HepG2 (cell line): ENCODE measurements at regions not wholly inside any gene's neighbourhood (a gene's known extent, or its start where the extent isn't known, plus 50 kb on each side); places are given as distances from the start of the nearest gene placed in this dataset.

Experiments
- ATAC-seq: fragments of 200-7000 bp; cut with Tn5 transposase; 3 replicates; pipeline ENCODE4 v1.9.1; 2020; ENCODE audit warnings: mild to moderate bottlenecking, moderate library complexity
- BruUV-seq: library from RNA; stranded (reverse); fragments of 400-500 nt; replicated peaks from 2 replicates; lab custom pipeline; 2021; lab: Mats Ljungman, UMichigan
- CTCF ChIA-PET: fragments of 300-600 bp; formaldehyde crosslinking; extraction: SDS; loops from one replicate; lab custom pipeline; 2021; ENCODE audit warnings: low total read pairs, inconsistent platforms, low intra/inter-chr PET ratio; lab: Yijun Ruan, JAX
- POLR2A ChIA-PET: fragments of 350-600 bp; sonication (Branson Sonifier 250); formaldehyde crosslinking; loops from one replicate; lab custom pipeline; 2020; ENCODE audit warnings: antibody characterized with exemption, inconsistent platforms; lab: Yijun Ruan, JAX
- DNase-seq: peaks from one replicate; pipeline ENCODE4 v3.0.0-alpha.2; 2015; ENCODE audit warnings: low spot score
- FAIRE-seq: peaks from 3 replicates; lab custom pipeline; 2011; peaks lifted over from hg19 to GRCh38; lab: Jason Lieb, UNC
- H2AFZ ChIP-seq: one replicate; pipeline ENCODE4 v1.6.1; 2011; ENCODE audit warnings: low read length, inconsistent platforms
- H3K27ac ChIP-seq: fragments of 300-600 bp; 3 replicates; pipeline ENCODE4 v1.8.0; 2011; ENCODE audit warnings: mixed run types, mild to moderate bottlenecking, mixed read lengths, low read length, inconsistent platforms; ENCODE audit not compliant: insufficient read depth; ENCODE audit errors: extremely low read length
- H3K27me3 ChIP-seq, 2 experiments: fragments of 200-600 bp in 1 of 2; 2 replicates in 1 of 2; 3 replicates in 1 of 2; pipeline versions ENCODE4 v1.6.0 to v1.8.0; 2011; ENCODE audit warnings: low read length in 2 of 2, mild to moderate bottlenecking in 2 of 2, moderate library complexity in 2 of 2, inconsistent platforms in 1 of 2; ENCODE audit not compliant: insufficient read depth in 2 of 2, control insufficient read depth in 1 of 2
- H3K36me3 ChIP-seq, 2 experiments: fragments of 200-600 bp in 1 of 2; replicated peaks in 1 of 2; 2 replicates in 1 of 2; 3 replicates in 1 of 2; pipeline versions ENCODE4 v1.5.1 to v1.8.0; 2011; ENCODE audit warnings: low read length in 2 of 2, inconsistent platforms in 1 of 2; ENCODE audit not compliant: insufficient read depth in 2 of 2, control insufficient read depth in 1 of 2
- H3K4me1 ChIP-seq: 2 replicates; pipeline ENCODE4 v1.5.1; 2012; ENCODE audit warnings: low read length, inconsistent platforms; ENCODE audit not compliant: insufficient read depth
- H3K4me2 ChIP-seq: 2 replicates; pipeline ENCODE4 v1.6.0; 2011; ENCODE audit warnings: low read depth, low read length, inconsistent platforms
- H3K4me3 ChIP-seq, 3 experiments: fragments of 200-600 bp in 1 of 3; sonication (generic), shearing (Covaris generic) in 1 of 3; replicated peaks in 1 of 3; 2 replicates each; pipeline ENCODE4 v1.5.1; 2011 to 2016; ENCODE audit warnings: low read length in 3 of 3, inconsistent platforms in 2 of 3, low read depth in 2 of 3, mild to moderate bottlenecking in 2 of 3, control low read depth in 1 of 3, mixed read lengths in 1 of 3; ENCODE audit not compliant: insufficient read depth in 1 of 3
- H3K79me2 ChIP-seq: one replicate; pipeline ENCODE4 v1.6.1; 2011; ENCODE audit warnings: low read length, inconsistent platforms; ENCODE audit not compliant: insufficient read depth
- H3K9ac ChIP-seq: 2 replicates; pipeline ENCODE4 v1.6.0; 2011; ENCODE audit warnings: mild to moderate bottlenecking, low read depth, low read length, inconsistent platforms; ENCODE audit not compliant: insufficient read depth
- H3K9me3 ChIP-seq: 2 replicates; pipeline ENCODE4 v1.5.1; 2012; ENCODE audit warnings: mild to moderate bottlenecking, low read length
- H4K20me1 ChIP-seq: 2 replicates; pipeline ENCODE4 v1.6.0; 2011; ENCODE audit warnings: inconsistent platforms, mild to moderate bottlenecking, low read length, moderate library complexity; ENCODE audit not compliant: insufficient read depth
- FOXM1 ChIP-seq: sonication (generic); formaldehyde crosslinking; IDR thresholded peaks from 2 replicates; pipeline ENCODE4 v1.5.0; 2020; ENCODE audit warnings: missing genetic modification reagents
- HNRNPK ChIP-seq: fragments of 200-400 bp; formaldehyde crosslinking; IDR thresholded peaks from 2 replicates; pipeline ENCODE4 v1.6.1; 2018; ENCODE audit warnings: low read length, low read depth, moderate library complexity, mild to moderate bottlenecking; ENCODE audit not compliant: poor library complexity, severe bottlenecking
- KLF9 ChIP-seq: IDR thresholded peaks from 2 replicates; pipeline ENCODE4 v1.6.1; 2016; ENCODE audit warnings: low read depth
- NFKBIZ ChIP-seq: IDR thresholded peaks from 2 replicates; pipeline ENCODE4 v1.6.1; 2018; ENCODE audit warnings: missing genetic modification reagents, missing compliant biosample characterization
- ZNF138 ChIP-seq: sonication (generic); formaldehyde crosslinking; IDR thresholded peaks from 2 replicates; pipeline ENCODE4 v1.5.0; 2020; ENCODE audit warnings: mild to moderate bottlenecking, low read depth, missing genetic modification reagents
- ZNF549 ChIP-seq: sonication (generic); formaldehyde crosslinking; IDR thresholded peaks from 2 replicates; pipeline ENCODE4 v1.5.0; 2020; ENCODE audit warnings: missing genetic modification reagents
- in situ Hi-C: cut with HindIII; loops from 2 replicates; pipeline ENCODE4 v1.10.0; 2017; ENCODE audit warnings: low pct_unique_long_range_greater_than_20kb; ENCODE audit not compliant: extremely low pct_ligation_motif_present
- intact Hi-C: fragments of 100-400 bp; cut with micrococcal nuclease; formaldehyde crosslinking; loops from one replicate; pipeline ENCODE4 v1.10.0; 2022; ENCODE audit not compliant: unreplicated experiment
- TF ChIP-seq, protein P1 (sequence below): sonication (generic); formaldehyde crosslinking; IDR thresholded peaks from 2 replicates; pipeline ENCODE4 v1.4.0; 2020; ENCODE audit warnings: mild to moderate bottlenecking, missing genetic modification reagents

- Histone ChIP-seq H3K9ac (no peak overlapping the region), H3K4me1 (no peaks in the 10 kb centered on the region), H3K36me3 (no peaks in the 10 kb centered on the region), H3K27me3 (no peaks in the 10 kb centered on the region), H3K9me3 (no peaks in the 10 kb centered on the region), H2AFZ (no peak overlapping the region), H3K4me3 (no peak overlapping the region), H4K20me1 (no peaks in the 10 kb centered on the region), H3K27ac (no peak overlapping the region), H3K4me2 (no peak overlapping the region), H3K79me2 (no peaks in the 10 kb centered on the region)
- ATAC-seq (no peak), FAIRE-seq (no peak), DNase-seq (no peak)
- in situ Hi-C loops: no loop called here
- intact Hi-C loops: no loop called here
- BruUV-seq: no TSS peak
- TF ChIP-seq ZNF138 (CRISPR knock-in tag) (no peak), FOXM1 (CRISPR knock-in tag) (no peak), ZNF549 (CRISPR knock-in tag) (no peak), NFKBIZ (CRISPR knock-in tag) (no peak)
- CTCF ChIA-PET: no interaction called here
- POLR2A ChIA-PET: no interaction called here
Measured at GRCh38 chr1:115160728-115161127, 71.4 kb upstream of the TSPAN2 start.

DNA sequence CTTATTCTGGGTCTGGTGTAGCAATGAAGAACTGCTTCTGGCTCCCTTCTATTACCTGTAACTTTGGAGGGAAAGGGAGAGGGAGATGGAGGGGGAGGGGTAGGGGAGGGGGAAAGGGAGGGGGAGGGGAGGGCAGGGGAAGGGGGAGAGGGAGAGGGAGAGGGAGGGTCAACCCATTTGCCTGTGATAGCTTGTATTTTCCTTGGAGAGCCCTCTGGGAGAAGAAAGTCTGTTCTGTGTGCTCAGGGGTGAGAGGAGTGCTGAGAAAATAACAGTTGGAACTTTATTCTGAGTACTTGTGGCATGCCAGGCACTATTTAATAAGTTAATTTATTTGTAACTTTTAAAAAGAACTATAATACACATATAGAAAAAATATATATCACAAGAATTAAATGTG is 70.7 kb upstream of the TSPAN2 start:
- ATAC-seq (no peak), DNase-seq (no peak), FAIRE-seq (no peak)
- H3K9ac ChIP-seq: no peak overlapping the region
- no peaks in the 10 kb centered on the region for H3K36me3 ChIP-seq
- no peaks in the 10 kb centered on the region for H3K4me1 ChIP-seq
- no peak overlapping the region for H2AFZ ChIP-seq
- in situ Hi-C loops (no loop called here), intact Hi-C loops (no loop called here)
- H3K4me2 ChIP-seq: no peak overlapping the region
- H3K79me2 ChIP-seq: no peaks in the 10 kb centered on the region
- BruUV-seq: no TSS peak
- TF ChIP-seq HNRNPK (peak; percentile 80), KLF9 (CRISPR knock-in tag) (no peak)
- TF ChIP-seq, protein P1, sequence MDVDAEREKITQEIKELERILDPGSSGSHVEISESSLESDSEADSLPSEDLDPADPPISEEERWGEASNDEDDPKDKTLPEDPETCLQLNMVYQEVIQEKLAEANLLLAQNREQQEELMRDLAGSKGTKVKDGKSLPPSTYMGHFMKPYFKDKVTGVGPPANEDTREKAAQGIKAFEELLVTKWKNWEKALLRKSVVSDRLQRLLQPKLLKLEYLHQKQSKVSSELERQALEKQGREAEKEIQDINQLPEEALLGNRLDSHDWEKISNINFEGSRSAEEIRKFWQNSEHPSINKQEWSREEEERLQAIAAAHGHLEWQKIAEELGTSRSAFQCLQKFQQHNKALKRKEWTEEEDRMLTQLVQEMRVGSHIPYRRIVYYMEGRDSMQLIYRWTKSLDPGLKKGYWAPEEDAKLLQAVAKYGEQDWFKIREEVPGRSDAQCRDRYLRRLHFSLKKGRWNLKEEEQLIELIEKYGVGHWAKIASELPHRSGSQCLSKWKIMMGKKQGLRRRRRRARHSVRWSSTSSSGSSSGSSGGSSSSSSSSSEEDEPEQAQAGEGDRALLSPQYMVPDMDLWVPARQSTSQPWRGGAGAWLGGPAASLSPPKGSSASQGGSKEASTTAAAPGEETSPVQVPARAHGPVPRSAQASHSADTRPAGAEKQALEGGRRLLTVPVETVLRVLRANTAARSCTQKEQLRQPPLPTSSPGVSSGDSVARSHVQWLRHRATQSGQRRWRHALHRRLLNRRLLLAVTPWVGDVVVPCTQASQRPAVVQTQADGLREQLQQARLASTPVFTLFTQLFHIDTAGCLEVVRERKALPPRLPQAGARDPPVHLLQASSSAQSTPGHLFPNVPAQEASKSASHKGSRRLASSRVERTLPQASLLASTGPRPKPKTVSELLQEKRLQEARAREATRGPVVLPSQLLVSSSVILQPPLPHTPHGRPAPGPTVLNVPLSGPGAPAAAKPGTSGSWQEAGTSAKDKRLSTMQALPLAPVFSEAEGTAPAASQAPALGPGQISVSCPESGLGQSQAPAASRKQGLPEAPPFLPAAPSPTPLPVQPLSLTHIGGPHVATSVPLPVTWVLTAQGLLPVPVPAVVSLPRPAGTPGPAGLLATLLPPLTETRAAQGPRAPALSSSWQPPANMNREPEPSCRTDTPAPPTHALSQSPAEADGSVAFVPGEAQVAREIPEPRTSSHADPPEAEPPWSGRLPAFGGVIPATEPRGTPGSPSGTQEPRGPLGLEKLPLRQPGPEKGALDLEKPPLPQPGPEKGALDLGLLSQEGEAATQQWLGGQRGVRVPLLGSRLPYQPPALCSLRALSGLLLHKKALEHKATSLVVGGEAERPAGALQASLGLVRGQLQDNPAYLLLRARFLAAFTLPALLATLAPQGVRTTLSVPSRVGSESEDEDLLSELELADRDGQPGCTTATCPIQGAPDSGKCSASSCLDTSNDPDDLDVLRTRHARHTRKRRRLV (CRISPR knock-in tag): no peak
- H3K9me3 ChIP-seq: no peaks in the 10 kb centered on the region
- no peak overlapping the region for H3K4me3 ChIP-seq
- no peaks in the 10 kb centered on the region for H3K27me3 ChIP-seq
- ChIA-PET POLR2A (no interaction called here), CTCF (no interaction called here)
- H4K20me1 ChIP-seq: no peaks in the 10 kb centered on the region
- no peak overlapping the region for H3K27ac ChIP-seq
